Endothelial cell of umbilical vein (primary cell): ENCODE measurements at regions not wholly inside any gene's neighbourhood (a gene's known extent, or its start where the extent isn't known, plus 50 kb on each side); places are given as distances from the start of the nearest gene placed in this dataset.

Experiments used
- BruUV-seq: library from RNA; stranded (reverse); fragments of 400-500 nt; replicated peaks from 2 replicates; lab custom pipeline; 2021; lab: Mats Ljungman, UMichigan
- CTCF ChIA-PET: fragments of 300-600, 350-600 bp; sonication (Branson Sonifier 250); formaldehyde crosslinking; loops from one replicate; lab custom pipeline; 2021; ENCODE audit warnings: antibody characterized with exemption, inconsistent platforms; lab: Charles Lee
- POLR2A ChIA-PET: fragments of 300-600, 350-600 bp; sonication (Branson Sonifier 250); formaldehyde crosslinking; loops from one replicate; lab custom pipeline; 2021; ENCODE audit warnings: antibody characterized with exemption, inconsistent platforms; lab: Charles Lee
- DNase-seq: peaks from one replicate; pipeline ENCODE4 v3.0.0-alpha.2; 2011; ENCODE audit warnings: low read depth, low spot score
- FAIRE-seq: peaks from 2 replicates; lab custom pipeline; 2011; peaks lifted over from hg19 to GRCh38; lab: Jason Lieb, UNC
- H2AFZ ChIP-seq: 2 replicates; pipeline ENCODE4 v1.6.0; 2012; ENCODE audit warnings: low read depth, low read length, control low read depth, inconsistent platforms
- H3K27ac ChIP-seq: 2 replicates; pipeline ENCODE4 v1.5.1; 2011; ENCODE audit warnings: low read depth, mild to moderate bottlenecking, control low read depth, low read length, moderate library complexity; ENCODE audit not compliant: insufficient read depth
- H3K27me3 ChIP-seq, 2 experiments: 2 replicates each; pipeline versions ENCODE4 v1.6.0 to v1.6.1; 2011; ENCODE audit warnings: low read length in 2 of 2, mixed read lengths in 1 of 2; ENCODE audit not compliant: control insufficient read depth in 2 of 2, insufficient read depth in 2 of 2
- H3K36me3 ChIP-seq, 2 experiments: 2 replicates in 1 of 2; 3 replicates in 1 of 2; pipeline ENCODE4 v1.5.1; 2011; ENCODE audit warnings: low read length in 2 of 2, mild to moderate bottlenecking in 1 of 2, moderate library complexity in 1 of 2; ENCODE audit not compliant: control insufficient read depth in 2 of 2, insufficient read depth in 2 of 2; ENCODE audit errors: extremely low read depth in 1 of 2
- H3K4me1 ChIP-seq: 3 replicates; pipeline ENCODE4 v1.5.1; 2011; ENCODE audit warnings: mild to moderate bottlenecking, low read length; ENCODE audit not compliant: control insufficient read depth, insufficient read depth; ENCODE audit errors: extremely low read depth
- H3K4me2 ChIP-seq: 2 replicates; pipeline ENCODE4 v1.6.1; 2011; ENCODE audit warnings: low read length, control low read depth, mixed read lengths; ENCODE audit not compliant: insufficient read depth
- H3K4me3 ChIP-seq, 3 experiments: fragments of 200-600 bp in 1 of 3; sonication (generic), shearing (Covaris generic) in 1 of 3; replicated peaks in 1 of 3; 2 replicates each; pipeline ENCODE4 v1.5.1; 2011 to 2016; ENCODE audit warnings: control low read depth in 3 of 3, low read length in 3 of 3, mild to moderate bottlenecking in 2 of 3, inconsistent platforms in 1 of 3, low read depth in 1 of 3, moderate library complexity in 1 of 3; ENCODE audit not compliant: insufficient read depth in 1 of 3
- H3K79me2 ChIP-seq: 2 replicates; pipeline ENCODE4 v1.6.0; 2012; ENCODE audit warnings: low read length, inconsistent platforms; ENCODE audit not compliant: control insufficient read depth, insufficient read depth
- H3K9ac ChIP-seq: replicated peaks from 2 replicates; pipeline ENCODE3; 2011; ENCODE audit warnings: low read length, control low read depth; ENCODE audit not compliant: insufficient read depth; ENCODE audit errors: extremely low read depth
- H3K9me1 ChIP-seq: replicated peaks from 3 replicates; pipeline ENCODE4 v1.6.0; 2011; ENCODE audit warnings: mild to moderate bottlenecking, low read length; ENCODE audit not compliant: control insufficient read depth, insufficient read depth; ENCODE audit errors: extremely low read depth
- H3K9me3 ChIP-seq: replicated peaks from 2 replicates; pipeline ENCODE4 v1.5.1; 2012; ENCODE audit warnings: low read length, inconsistent platforms; ENCODE audit not compliant: control insufficient read depth, insufficient read depth
- H4K20me1 ChIP-seq: replicated peaks from 2 replicates; pipeline ENCODE3; 2011; ENCODE audit warnings: mild to moderate bottlenecking, low read length; ENCODE audit not compliant: control insufficient read depth, insufficient read depth; ENCODE audit errors: extremely low read depth
- CTCF ChIP-seq, 2 donors: IDR thresholded peaks; 1 replicate in 1 of 2; 2 replicates in 1 of 2; pipeline ENCODE4 v1.5.1; 2011; ENCODE audit warnings: low read length in 2 of 2, mild to moderate bottlenecking in 2 of 2, moderate library complexity in 2 of 2, control low read depth in 1 of 2, inconsistent platforms in 1 of 2, low read depth in 1 of 2; ENCODE audit not compliant: insufficient read depth in 1 of 2; ENCODE audit errors: extremely low read depth in 1 of 2
- EZH2 ChIP-seq: IDR thresholded peaks from 2 replicates; pipeline ENCODE4 v1.6.1; 2012; ENCODE audit warnings: borderline replicate concordance, low read depth, mild to moderate bottlenecking, moderate library complexity, low read length, inconsistent platforms; ENCODE audit not compliant: severe bottlenecking
- FOS ChIP-seq: IDR thresholded peaks from 2 replicates; pipeline ENCODE4 v1.6.1; 2011; ENCODE audit warnings: mild to moderate bottlenecking, low read length, moderate library complexity, borderline replicate concordance; ENCODE audit not compliant: insufficient read depth
- GATA2 ChIP-seq: IDR thresholded peaks from 2 replicates; pipeline ENCODE4 v1.7.0; 2011; ENCODE audit warnings: low read depth, mild to moderate bottlenecking, moderate library complexity, mixed read lengths, low read length; ENCODE audit not compliant: insufficient read length, insufficient read depth
- JUN ChIP-seq: IDR thresholded peaks from 2 replicates; pipeline ENCODE4 v1.6.1; 2011; ENCODE audit warnings: borderline replicate concordance, low read depth; ENCODE audit not compliant: insufficient read length, insufficient read depth
- MAX ChIP-seq: IDR thresholded peaks from 2 replicates; pipeline ENCODE4 v1.6.1; 2011; ENCODE audit not compliant: insufficient read depth, insufficient read length
- MYC ChIP-seq: IDR thresholded peaks from one replicate; pipeline ENCODE4 v1.6.1; 2011; ENCODE audit warnings: mild to moderate bottlenecking, low read depth, low read length
- POLR2A ChIP-seq: IDR thresholded peaks from 2 replicates; pipeline ENCODE4 v1.6.1; 2012; ENCODE audit warnings: low read depth, mild to moderate bottlenecking, control low read depth, low read length
- POLR2AphosphoS5 ChIP-seq: IDR thresholded peaks from 2 replicates; pipeline ENCODE4 v1.6.1; 2012; ENCODE audit warnings: low read depth, mild to moderate bottlenecking, control low read depth, low read length, moderate library complexity; ENCODE audit not compliant: insufficient read depth
- dilution Hi-C: fragments of 300-500 bp; cut with MboI; formaldehyde crosslinking; loops from one replicate; pipeline ENCODE4 v1.15.0; 2019; ENCODE audit warnings: low sequenced_read_pairs; ENCODE audit not compliant: extremely low pct_ligation_motif_present
- intact Hi-C: fragments of 100-400 bp; cut with micrococcal nuclease; formaldehyde crosslinking; loops from one replicate; pipeline ENCODE4 v1.10.0; 2022

DNA sequence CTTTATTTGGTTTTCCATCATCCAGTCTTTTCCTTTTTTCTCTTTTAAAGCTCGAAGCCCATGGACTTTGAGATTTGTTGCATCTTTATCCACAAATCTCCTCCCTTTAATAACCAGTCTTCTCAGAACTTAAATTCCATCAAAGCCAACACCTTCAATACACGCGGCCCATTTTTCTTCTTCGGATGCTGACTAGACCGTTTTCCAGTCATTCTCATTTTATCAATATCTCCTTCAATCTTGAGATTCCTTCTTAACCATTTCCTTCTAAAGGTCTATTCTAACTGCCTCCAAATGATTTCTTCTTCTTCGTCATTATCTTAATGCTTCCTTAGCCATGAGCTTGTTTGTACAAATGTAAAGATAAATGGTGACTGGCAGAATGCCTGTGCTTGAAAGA, 173.5 kb downstream of the BAMBI start:
- Histone ChIP-seq H4K20me1 (no peaks in the 10 kb centered on the region), H3K27ac (no peak overlapping the region), H3K9me1 (no peaks in the 10 kb centered on the region), H3K9me3 (no peaks in the 10 kb centered on the region), H3K27me3 (peaks cover 6 to 18% of the 10 kb centered on the region in 2 experiments), H3K4me2 (no peak overlapping the region), H3K36me3 (no peaks in the 10 kb centered on the region), H3K79me2 (no peaks in the 10 kb centered on the region), H3K9ac (no peak overlapping the region), H3K4me3 (no peak overlapping the region), H3K4me1 (no peaks in the 10 kb centered on the region), H2AFZ (no peak overlapping the region)
- dilution Hi-C loops: no loop called here
- FAIRE-seq (no peak), DNase-seq (no peak)
- TF ChIP-seq JUN (no peak), POLR2A (no peak), POLR2AphosphoS5 (no peak), MYC (no peak), GATA2 (no peak), FOS (no peak), CTCF (IDR thresholded peaks at IDR 0.05; ENCODE audit: extremely low read depth in 1 of 2, insufficient read depth in 1 of 2, low read depth in 1 of 2, low read length in 2 of 2) (no peak), EZH2 (no peak), MAX (no peak)
- no TSS peak for BruUV-seq
- ChIA-PET POLR2A (no interaction called here), CTCF (interaction anchor here (1.1 kb wide), 1 partner anchor 454 kb away, joined by 3 read pairs; no protein-coding TSS in a partner anchor)
- intact Hi-C loops: no loop called here
